ENCODE measurements at regions not wholly inside any gene's neighbourhood (a gene's known extent, or its start where the extent isn't known, plus 50 kb on each side); places are given as distances from the start of the nearest gene placed in this dataset.

DNA sequence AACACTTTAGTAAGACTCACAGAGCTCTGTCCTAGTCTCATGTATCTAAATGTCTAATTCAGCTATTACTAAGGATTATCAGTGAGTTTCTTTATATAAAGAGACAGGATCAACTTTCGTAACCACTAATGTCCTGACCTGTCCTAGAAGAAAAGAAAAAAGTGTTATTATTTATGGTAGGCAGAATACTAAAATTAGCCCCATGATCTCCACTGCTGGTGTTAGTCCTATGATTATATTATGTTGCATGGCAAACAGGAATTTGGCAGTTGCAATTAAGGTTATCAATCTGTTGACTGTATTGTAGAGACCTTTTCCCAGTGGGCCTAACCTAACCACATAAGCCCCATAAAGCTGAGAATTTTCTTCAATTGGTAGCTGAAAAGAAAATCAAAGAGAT lies 132.9 kb upstream of the DIO2 start:
- no peak overlapping the region for H4K91ac ChIP-seq (ENCODE audit: insufficient read length, low read depth, low read length)
- H2BK12ac ChIP-seq (ENCODE audit: insufficient read length, low read depth, low read length): no peak overlapping the region
- H3K14ac ChIP-seq (ENCODE audit: insufficient read depth, low read length): no peak overlapping the region

More for the DNA sequence above, 132.9 kb upstream of the DIO2 start:
- no peaks in the 10 kb centered on the region for H3K9me3 ChIP-seq (ENCODE audit: control insufficient read depth, low read depth, low read length)
- H2BK15ac ChIP-seq (ENCODE audit: low read depth, low read length): no peak overlapping the region
- no peak overlapping the region for H4K8ac ChIP-seq (replicated peaks; ENCODE audit: insufficient read length, low read depth, low read length)
- H3K9ac ChIP-seq (ENCODE audit: extremely low read depth, insufficient read length, low read length): no peak overlapping the region
- no peaks in the 10 kb centered on the region for H3K79me1 ChIP-seq (ENCODE audit: insufficient read depth, low read depth, low read length, poor library complexity, severe bottlenecking)
- H3K4me1 Mint-ChIP-seq: peaks cover 2 to 6% of the 10 kb centered on the region in 2 experiments; a peak in 3 of 4 replicates
- H2BK20ac ChIP-seq (ENCODE audit: low read depth, low read length, poor library complexity, severe bottlenecking): no peak overlapping the region
- no peak overlapping the region for H3K27ac Mint-ChIP-seq
- no peaks in the 10 kb centered on the region for H3K4me1 ChIP-seq (ENCODE audit: insufficient read depth, low read length)
- H2AFZ ChIP-seq (ENCODE audit: low read length): no peak overlapping the region
- no peaks in the 10 kb centered on the region for H3K27me3 ChIP-seq (ENCODE audit: insufficient read depth, low read length)
- H3K23ac ChIP-seq (ENCODE audit: insufficient read length, low read depth, low read length): no peak overlapping the region
- no peak for DNase-seq
- no peak overlapping the region for H3K4ac ChIP-seq (ENCODE audit: low read depth, low read length)
- H3K9me3 Mint-ChIP-seq: peaks cover 0 to 3% of the 10 kb centered on the region in 2 experiments; a peak in 1 of 5 replicates
- no peaks in the 10 kb centered on the region for H3K36me3 Mint-ChIP-seq (ENCODE audit: insufficient read depth in 1 of 3, low read depth in 3 of 3)
- no peak overlapping the region for H3K4me3 Mint-ChIP-seq
- no peaks in the 10 kb centered on the region for H3K23me2 ChIP-seq (ENCODE audit: insufficient read length, low read depth, low read length, poor library complexity, severe bottlenecking)
- no peak overlapping the region for H2BK120ac ChIP-seq (ENCODE audit: low read depth, low read length, poor library complexity, severe bottlenecking)
- H2BK5ac ChIP-seq (ENCODE audit: insufficient read length, low read length): no peak overlapping the region
- no peak overlapping the region for H3K56ac ChIP-seq (ENCODE audit: insufficient read length, low read depth, low read length)
- no peaks in the 10 kb centered on the region for H3K79me2 ChIP-seq (ENCODE audit: insufficient read depth, low read length)
- no peak overlapping the region for H3K18ac ChIP-seq (ENCODE audit: insufficient read length, low read depth, low read length)
- WGBS (ENCODE audit: extremely low coverage, insufficient read length, low lambda C conversion rate): no CpG with 5 or more reads among the region's 1 CpG
- no peaks in the 10 kb centered on the region for H4K20me1 ChIP-seq (ENCODE audit: control insufficient read depth, insufficient read depth, insufficient read length)
- no peak overlapping the region for H3K4me2 ChIP-seq (ENCODE audit: insufficient read depth, insufficient read length, low read length)
- no peak overlapping the region for H3K27ac ChIP-seq (ENCODE audit: insufficient read length, low read depth, low read length)
- H3K27me3 Mint-ChIP-seq (ENCODE audit: low read depth): no peaks in the 10 kb centered on the region
- H2AK5ac ChIP-seq (ENCODE audit: insufficient read length, low read length): no peak overlapping the region
- no peak overlapping the region for H4K5ac ChIP-seq (ENCODE audit: insufficient read length, low read depth, low read length)
- TF ChIP-seq, protein P1, sequence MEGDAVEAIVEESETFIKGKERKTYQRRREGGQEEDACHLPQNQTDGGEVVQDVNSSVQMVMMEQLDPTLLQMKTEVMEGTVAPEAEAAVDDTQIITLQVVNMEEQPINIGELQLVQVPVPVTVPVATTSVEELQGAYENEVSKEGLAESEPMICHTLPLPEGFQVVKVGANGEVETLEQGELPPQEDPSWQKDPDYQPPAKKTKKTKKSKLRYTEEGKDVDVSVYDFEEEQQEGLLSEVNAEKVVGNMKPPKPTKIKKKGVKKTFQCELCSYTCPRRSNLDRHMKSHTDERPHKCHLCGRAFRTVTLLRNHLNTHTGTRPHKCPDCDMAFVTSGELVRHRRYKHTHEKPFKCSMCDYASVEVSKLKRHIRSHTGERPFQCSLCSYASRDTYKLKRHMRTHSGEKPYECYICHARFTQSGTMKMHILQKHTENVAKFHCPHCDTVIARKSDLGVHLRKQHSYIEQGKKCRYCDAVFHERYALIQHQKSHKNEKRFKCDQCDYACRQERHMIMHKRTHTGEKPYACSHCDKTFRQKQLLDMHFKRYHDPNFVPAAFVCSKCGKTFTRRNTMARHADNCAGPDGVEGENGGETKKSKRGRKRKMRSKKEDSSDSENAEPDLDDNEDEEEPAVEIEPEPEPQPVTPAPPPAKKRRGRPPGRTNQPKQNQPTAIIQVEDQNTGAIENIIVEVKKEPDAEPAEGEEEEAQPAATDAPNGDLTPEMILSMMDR (conservative IDR thresholded peaks at IDR 0.05): no peak
- H3T11ph ChIP-seq (ENCODE audit: low read length): no peak overlapping the region

Data from H9 (cell line).